GM21447 (cell line): ENCODE measurements at regions not wholly inside any gene's neighbourhood (a gene's known extent, or its start where the extent isn't known, plus 50 kb on each side); places are given as distances from the start of the nearest gene placed in this dataset.
A peak's percentile ranks its signal among the peaks of the same experiment; 100 is the strongest.
"Not testable (repeated sequence)": the region's sequence is repeated elsewhere in the genome, so short reads cannot be mapped to it uniquely, and the experiment has no call there.

Experiments
- ATAC-seq: cut with Tn5 transposase; IDR thresholded peaks from one replicate; pipeline ENCODE4 v1.9.1; 2021; ENCODE audit not compliant: unreplicated experiment

DNA sequence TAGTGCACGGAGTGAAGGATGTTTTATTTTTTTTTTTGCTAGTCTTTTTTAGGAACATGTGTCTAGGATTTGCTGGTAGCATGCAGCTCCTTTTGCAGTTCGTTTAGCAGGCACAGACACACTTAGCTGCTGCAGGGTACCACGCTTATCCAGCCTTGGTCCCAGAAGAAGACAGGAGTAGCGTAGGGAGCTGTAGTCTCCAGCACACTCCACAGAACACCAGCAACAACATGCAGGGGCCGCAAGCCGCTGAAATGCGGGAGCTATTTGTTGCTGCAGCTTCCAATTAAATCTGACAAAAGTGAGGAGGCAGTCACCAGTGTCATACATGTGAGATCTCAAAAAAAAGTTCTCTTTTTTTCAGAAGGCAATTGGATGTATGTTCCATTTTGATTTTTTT, 486.2 kb upstream of the KLF6 start:
- ATAC-seq = no peak

DNA sequence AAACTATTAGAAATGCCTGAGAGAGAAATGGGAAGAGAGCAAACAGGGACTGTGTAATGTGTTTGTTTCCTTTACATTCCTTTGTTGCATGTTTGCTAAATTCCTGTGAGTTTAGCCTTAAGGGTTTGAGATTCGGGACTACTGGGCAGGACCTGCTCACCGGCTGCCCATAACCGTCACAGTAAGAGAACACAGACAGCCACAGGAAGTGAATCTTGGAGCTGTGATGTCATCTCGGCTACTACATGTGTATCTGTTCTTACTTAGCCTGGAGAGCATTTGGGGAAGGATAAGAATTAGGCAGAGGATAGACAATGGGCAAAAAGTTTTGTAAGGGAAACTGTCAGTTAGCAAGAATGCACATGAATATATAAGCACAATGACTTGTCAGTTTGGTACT, 485.1 kb upstream of the KLF6 start:
- no peak for ATAC-seq

DNA sequence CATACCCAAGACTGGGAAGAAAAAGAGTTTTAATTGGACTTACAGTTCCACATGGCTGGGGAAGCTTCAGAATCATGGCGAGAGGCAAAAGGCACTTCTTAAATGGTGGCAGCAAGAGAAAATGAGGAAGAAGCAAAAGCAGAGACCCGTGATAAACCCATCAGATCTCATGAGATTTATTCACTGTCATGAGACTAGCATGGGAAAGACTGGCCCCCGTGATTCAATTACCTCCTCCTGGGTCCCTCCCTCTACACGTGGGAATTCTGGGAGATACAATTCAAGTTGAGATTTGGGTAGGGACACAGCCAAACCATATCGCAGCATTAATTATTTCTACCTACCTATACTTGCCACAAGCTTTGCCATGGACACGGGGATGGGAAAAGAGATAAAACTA, 483.5 kb upstream of the KLF6 start:
- not testable (repeated sequence) for ATAC-seq

DNA sequence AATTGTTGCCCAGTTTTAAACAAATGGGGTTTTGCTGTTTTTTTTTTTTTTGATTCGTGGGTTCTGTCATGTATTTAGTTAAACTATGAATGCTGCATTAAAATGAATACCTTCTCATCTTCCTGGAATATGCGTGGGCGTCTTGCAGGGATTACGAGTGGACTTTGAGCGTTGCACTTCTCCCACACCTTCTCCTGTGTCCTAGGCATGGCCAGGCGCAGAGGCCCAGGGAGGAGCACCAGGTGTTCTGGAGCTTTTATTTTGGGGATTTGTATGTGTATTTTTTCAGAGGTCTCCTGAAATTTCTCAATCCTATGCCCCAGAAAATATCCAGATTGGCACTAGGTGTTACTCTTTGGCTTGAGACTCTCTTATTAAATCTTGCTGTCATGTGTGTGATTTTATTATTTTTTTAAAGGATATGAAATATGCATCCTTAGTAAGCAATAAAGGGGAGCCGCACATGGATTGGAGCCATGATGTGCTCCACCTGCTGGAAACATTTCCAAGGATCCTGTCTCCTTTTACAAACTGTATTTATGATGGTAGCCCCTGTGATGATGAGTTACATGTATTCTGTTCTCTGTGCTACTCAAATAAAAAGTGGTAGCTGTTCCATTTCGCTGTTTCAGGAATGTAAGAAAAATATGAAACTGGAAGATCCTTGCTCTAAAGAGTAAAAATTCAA, 482.2 kb upstream of the KLF6 start:
- ATAC-seq = no peak

DNA sequence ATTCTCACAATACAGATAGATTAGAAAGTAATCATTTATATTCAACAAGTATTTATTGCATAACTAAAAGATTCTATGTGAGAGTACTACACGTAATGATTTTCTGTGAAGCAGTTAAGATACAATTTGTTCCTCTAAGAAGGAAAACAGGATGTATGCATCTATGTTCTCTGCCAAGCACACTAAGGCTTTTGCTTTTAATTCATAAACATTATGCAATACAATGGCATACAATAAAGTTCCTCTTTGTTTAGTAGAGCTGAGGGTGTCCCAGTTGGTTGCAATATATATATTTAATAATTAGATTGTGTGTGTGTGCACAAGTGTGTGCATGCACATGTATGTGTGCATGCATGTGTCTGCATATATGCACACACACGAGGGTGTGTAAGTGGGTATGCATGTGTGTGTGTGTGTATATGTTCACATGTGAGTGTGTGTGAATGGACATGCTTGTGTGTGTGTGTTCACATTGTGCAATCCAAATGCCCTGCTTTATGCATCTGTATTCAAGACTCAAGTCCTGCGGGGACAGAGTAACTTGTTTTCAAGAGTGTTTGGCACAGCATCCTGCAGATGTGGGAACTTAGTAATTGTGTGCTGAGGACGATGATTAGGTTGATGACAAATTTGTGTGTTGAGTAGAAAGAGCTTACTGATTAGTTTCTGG, 481.5 kb upstream of the KLF6 start:
- no peak for ATAC-seq

DNA sequence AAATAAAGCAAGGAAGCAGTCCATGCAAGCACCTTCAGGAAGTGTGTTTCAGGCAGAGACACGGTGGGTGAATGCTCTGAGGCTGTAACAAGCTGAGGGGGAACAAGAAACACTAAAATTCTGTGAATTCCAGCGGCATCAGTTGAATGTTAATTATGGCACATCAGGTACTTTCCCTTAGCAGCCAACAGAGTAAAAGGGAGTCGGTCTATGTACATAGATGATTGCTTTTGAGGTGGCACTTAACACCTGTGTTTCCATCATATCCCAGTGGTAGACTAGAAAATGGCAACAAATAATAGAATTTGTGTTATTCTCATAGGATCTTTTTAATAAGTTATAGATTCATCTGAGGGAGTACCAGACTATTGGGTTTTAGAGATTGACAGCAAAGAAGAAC, 481.0 kb upstream of the KLF6 start:
- ATAC-seq = no peak

DNA sequence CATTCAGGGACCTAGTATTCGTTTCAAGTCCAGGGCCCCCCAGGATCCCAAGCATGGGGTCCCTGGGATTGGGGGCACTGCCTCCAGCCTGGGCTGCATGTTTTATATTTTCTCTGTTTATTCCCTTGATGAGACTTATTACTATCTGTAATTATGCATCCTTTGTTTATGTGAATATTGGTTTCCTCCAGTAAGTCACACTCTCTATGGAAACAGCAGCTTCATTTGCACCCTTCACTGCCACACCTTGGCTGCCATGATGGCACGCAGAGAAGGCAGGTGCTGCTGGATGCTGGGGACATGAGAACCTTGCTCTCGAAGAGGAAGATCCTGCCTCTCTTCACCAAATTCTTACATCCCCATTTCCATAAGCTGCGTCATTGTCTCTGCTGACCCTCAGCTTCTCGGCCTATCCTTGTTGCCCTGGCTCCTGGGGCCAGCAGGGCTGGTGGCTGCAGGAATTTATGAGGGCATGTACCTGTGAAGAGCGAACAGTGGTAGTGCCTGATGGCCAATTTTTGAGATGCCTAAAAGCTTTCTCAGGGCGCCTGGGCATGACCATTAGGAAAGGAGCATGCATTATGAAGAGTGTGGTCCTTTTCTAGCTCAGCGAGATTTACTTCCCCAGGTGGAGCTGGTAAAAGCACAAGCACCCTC, 479.3 kb upstream of the KLF6 start:
- ATAC-seq = no peak

DNA sequence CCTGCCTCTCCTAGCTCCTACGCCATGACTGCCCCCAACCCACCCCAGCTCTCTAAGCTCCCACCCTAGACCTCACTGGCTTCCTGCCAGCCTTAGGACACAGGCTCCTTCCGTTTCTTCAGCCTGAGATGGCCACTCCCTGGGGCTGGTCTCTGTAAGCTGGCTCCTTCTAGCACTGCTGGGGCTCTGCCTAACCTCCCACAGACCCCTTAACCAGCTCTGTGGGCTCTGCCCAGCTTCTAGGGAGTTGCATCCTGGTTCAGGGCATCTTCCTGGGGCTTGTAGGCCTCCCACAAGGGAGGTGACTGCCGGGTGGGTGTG, 478.6 kb upstream of the KLF6 start:
- ATAC-seq = no peak

DNA sequence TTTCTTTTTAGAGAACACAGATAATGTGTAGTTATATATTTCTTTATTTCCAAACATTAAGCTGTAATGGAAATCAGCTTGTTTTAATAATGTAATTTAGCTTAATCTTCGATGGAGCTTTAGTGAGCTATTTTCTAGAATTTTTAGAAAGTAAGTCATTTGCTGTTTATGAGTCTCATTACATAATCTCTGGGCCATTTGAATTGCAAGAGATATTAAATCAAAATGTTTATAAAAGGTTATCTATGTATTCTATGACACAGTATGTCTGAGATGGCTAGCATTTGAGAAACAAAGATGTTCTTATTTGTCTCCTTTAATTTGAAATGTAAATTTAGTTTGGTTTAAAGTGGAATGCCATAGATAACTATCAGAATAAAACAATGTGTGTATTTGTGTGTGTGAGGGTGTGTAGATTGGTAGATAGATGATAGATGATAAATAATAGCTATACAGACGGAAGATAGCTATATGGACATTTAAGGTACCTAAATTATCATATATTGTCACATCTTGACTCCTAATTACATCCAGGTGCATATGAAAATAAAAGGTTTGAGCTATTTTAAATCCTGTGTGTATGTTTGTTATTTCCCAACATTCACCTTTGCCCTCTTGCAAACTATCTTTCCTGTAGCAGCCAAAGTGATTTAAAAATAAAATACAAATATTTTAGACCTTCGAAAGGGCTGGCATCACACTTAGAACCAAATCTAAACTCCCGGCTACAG, 478.0 kb upstream of the KLF6 start:
- no peak for ATAC-seq

DNA sequence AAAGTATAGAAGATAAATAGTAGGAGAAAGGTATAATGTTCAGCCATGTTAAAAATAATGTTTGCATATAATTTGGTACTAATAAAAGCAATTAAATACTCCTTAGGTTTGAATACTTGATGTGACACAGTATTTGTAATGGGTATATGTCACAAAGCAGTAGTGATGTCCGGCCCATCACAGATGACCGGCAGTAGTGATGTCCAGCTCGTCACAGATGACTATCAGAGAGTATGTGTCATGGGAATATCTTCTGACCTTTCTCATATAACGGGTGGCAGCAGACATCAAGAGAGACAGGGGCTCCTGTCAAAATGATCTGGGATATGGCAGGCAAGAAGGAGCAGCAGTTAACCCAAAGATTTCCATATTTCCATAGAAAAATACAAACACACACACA, 477.4 kb upstream of the KLF6 start:
- no peak for ATAC-seq

DNA sequence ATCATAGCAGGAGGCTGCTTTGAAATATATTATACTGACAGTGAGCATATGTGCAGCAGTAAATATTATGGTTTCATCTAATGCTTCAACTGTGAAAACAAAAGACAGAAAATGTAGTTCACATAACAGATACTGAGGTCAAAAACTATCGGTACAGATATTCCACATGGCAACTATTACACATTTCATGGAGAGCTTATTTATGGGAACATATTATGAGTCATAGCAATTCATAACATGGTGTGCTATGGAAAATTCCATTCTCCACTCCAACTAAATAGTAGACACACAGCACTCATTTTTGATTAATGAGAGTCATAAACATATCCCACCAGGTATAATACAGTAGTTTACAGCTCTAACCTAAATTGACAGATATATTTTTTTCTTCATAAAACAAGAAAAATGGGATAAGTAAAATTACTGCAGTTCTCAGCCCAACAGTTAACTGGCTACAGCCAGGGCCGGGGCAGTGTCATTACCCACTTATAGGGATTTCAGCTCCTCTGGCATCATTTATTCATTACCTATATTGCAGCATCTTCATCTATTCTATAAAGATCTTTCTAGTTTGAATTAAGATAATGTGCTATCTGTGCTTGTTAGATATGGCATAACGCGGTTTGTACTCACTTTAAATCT, 475.6 kb upstream of the KLF6 start:
- ATAC-seq = no peak

DNA sequence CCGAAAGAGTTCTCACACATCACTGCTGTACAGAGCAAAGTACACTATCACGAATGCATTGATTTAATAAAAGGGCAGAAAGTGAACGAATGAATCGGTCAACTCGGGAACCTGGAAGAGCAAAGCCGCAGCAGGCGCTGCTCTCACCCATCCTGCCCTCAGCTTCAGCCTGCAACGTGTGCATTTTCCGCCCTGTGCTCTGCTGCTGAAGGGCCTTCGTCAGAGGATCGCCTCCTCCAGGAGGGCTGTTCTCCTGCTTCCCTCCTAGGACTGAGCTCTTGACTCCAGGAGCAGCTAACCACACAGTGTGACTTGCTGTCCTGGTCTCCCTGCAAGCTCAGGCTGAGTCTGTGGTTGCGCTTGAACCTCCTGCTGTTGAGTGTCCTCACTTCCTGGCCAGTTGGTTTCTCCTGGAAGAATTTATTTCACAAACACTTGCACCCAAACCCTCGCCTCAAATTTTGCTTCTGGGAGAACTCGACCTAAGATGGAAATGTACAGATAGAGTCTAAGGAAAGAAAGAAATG, 473.0 kb upstream of the KLF6 start:
- ATAC-seq = no peak

DNA sequence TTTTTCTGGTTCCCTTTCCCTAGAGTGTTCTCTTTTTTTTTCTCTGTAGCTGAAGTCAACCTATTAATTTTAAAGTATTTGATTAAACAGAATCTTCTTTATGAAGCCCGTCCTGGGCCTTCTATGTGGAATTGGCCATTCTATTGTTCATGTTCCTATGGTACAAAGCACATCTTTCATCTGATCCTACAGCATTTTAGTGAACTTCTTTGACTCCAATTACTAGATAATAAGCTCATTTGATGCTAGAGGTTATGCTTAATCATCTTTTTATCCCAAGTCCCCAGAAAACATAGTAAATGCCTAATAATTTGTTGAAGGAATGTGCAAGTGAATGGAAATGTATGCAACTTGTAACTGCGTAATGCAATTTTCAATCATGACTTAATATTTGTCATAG, 472.0 kb upstream of the KLF6 start:
- ATAC-seq = no peak

DNA sequence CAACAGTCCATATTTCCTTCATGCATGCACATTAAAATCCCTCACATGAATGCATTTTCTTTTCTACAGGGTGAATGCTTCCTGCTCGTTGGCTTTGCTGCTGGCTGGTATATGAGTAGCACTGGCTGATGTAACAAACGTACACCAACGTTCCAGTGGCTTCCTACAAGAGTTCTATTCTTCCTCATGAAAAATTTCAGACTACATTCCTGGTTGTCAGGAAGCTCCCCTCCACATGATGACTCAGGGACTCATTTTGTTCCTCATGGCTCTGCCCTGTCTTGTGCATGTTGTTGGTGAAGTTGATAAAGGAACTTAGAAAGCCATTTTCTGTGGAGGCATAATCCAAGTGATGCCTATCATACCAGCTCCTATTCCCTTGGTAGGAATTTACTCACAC, 470.7 kb upstream of the KLF6 start:
- ATAC-seq = no peak

DNA sequence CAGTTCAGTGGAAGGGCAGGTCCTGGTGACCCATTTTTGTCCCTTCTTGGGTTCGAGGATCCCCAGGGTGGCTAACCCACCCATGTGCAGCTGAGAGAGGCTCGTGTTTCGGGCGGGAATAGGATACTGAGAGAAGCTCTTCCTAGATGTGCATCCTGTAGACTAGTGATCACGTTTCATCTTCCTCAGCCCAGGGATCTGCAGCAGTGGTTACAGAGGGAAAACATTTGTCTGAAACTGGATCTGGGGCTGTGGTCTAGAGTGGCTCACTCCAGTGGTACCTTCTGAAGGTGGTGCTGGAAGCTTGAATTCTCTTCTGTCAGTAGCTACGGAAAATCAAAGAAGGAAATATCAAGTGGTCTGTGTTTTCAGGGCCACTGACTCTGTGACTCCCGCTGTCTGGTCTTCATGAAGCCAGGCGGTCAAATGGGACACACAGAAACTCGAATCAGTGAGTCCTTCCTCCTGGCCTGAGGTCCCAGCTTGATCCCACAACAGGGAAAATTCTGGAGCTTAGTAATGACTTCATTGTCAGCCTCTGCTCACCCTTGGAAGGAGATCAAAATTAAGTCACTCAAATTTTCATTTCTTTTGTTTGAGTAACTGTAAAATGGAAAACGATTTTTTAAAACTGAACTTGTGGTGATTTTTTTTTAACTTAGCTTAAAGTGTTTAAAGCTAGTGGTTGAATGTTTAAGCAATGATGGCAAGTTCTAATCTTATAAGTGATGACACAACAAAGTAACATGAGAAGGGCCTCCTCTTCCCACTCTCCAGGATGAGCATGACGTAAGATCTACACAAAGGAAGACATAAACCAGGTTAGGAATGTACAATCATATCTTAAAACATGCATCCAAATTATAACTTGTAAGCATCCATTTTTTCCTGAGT, 469.3 kb upstream of the KLF6 start:
- no peak for ATAC-seq

DNA sequence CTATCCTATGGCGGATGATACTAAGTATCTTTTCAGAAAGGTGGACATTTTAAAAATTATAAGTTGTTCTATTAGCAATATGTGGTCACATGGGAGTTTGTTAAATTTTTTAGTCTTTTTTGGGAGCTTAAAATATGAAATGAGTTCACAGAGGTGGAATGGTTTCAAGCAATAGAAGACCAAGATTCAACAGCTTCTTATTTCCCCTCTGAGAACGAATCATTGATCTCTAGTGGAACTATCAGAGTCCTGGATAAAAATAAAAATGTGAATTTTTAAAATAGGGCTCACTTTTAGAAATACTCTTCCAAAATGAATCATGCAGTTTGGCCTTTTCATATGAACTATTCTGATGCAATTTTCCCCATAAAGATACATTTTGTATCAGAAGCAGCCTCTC, 467.7 kb upstream of the KLF6 start:
- ATAC-seq = no peak

DNA sequence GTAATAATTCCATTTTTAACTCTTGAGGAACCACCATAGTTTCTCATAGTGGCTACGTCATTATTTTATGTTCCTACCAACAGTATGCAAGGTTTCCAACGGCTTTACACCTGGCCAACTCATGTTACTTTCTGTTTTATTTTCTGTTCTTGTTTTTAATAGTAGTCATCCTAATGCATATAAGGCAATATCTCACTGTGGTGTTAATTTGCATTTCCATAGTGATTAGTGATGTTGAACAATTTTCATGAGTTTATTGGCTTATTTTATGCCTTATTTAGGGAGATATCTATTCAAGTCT, 465.5 kb upstream of the KLF6 start:
- ATAC-seq = peak; percentile 86

DNA sequence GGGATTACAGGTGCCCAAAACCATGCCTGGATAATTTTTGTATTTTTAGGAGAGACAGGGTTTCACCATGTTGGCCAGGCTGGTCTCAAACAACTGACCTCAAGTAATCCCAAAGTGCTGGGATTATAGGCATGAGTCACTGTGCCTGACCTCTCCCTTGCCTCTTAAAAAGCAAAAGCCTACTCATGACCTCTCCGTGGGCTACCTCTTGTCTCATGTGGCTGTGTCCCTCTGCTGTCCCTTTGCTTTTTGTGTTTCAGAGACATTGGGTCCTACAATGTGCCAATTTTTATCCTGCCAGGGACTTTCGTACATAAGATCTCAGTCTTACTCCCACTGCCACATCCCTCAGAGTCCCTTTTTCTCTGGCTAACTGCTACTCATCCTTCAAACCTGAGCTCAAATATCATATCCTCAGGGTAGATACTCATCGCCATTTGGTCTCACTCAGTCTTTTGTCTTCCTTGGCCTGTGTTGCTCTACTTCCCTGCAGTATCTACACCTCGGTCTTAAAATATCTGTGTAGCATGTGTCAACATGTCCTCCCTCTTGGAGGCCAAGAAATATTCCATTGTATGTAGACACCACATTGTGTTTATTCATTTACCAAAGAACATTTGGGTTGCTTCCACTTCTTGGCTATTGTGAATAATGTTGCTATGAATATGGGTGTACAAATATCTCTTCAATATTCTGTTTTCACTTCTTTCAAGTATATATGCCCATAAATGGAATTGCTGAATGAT, 465.0 kb upstream of the KLF6 start:
- ATAC-seq = no peak

DNA sequence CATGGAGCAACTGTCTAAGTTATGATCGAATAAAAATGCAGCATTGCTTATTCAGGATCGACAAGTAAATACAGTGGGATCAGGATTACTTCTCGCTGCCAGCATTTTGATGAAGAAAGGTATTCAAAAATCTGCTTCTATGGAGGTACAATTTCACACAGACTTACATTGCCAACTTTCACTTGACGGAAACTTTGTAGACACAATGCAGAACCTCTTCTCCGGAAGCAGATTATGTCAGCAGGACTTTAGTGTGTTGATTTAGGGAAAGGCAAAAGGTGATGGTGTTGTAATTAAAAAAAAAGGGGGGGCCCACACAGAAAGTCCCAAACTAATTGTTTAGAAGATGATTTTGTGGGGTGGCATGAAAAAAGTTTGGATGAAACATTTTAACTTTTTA, 462.4 kb upstream of the KLF6 start:
- no peak for ATAC-seq

DNA sequence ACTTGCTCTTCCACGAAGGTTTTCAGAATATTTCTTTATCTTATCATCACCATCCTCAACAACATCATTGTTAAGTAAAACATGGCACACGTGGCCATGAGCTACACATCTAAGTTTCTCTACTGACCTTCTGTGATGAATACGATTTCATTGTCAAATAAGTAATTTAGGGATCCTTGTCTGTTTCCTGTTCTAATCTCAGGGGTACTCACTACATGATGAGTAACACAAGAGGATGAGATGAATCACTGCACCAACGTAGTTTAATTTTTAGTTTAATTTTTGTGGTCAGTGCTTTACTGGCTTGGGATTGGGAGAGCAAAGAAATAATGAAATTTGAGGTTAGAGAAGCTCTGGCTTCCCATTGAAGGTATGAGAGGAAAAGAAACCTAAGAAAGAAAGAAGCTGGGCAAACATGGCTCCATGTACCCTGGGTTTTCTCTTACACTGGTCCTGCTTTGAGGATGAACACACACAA, 461.9 kb upstream of the KLF6 start:
- no peak for ATAC-seq
